Thyroid gland (tissue), 4 donors: ENCODE measurements at regions not wholly inside any gene's neighbourhood (a gene's known extent, or its start where the extent isn't known, plus 50 kb on each side); places are given as distances from the start of the nearest gene placed in this dataset.

Experiments used
- DNase-seq, 2 donors: peaks; one replicate each; pipeline ENCODE4 v3.0.0-alpha.2; 2019
- H3K27ac ChIP-seq, 3 donors: fragments of 200-600 bp; sonication (generic); 1 replicate in 2 of 3; 2 replicates in 1 of 3; pipeline ENCODE4 v1.5.1; 2016 to 2019; ENCODE audit warnings: mild to moderate bottlenecking in 1 of 3, moderate library complexity in 1 of 3
- H3K27me3 ChIP-seq: fragments of 200-600 bp; sonication (generic); one replicate; pipeline ENCODE4 v1.5.1; 2019
- H3K36me3 ChIP-seq, 2 donors: fragments of 200-600 bp; sonication (generic); one replicate each; pipeline ENCODE4 v1.5.1; 2016 to 2019
- H3K4me1 ChIP-seq, 2 donors: fragments of 200-600 bp; sonication (generic); one replicate each; pipeline ENCODE4 v1.5.1; 2017 to 2019
- H3K4me3 ChIP-seq, 3 donors: fragments of 200-600 bp; sonication (generic); replicated peaks in 1 of 3; 1 replicate in 2 of 3; 2 replicates in 1 of 3; pipeline ENCODE4 v1.5.1; 2016; ENCODE audit warnings: mild to moderate bottlenecking in 1 of 3
- H3K9me3 ChIP-seq: fragments of 200-600 bp; sonication (generic); one replicate; pipeline ENCODE4 v1.5.1; 2017
- POLR2A ChIP-seq, 2 donors: fragments of 450-650 bp; IDR thresholded peaks; one replicate each; pipeline ENCODE4 v1.6.1; 2017; ENCODE audit warnings: antibody characterized with exemption in 2 of 2, mild to moderate bottlenecking in 2 of 2, moderate library complexity in 1 of 2
- WGBS, 2 donors: methylation state at CpG; one replicate each; pipeline ENCODE4 v1.1.5; 2017; 5-methylcytosine and 5-hydroxymethylcytosine counted together
- intact Hi-C: fragments of 100-400 bp; cut with DNase I; formaldehyde crosslinking; loops from one replicate; pipeline ENCODE4 v1.15.1; 2023
- TF ChIP-seq, protein P1 (sequence below), 6 experiments: fragments of 200-600 bp in 3 of 6; fragments of 450-650 bp in 3 of 6; sonication (generic) in 3 of 6; IDR thresholded peaks; one replicate each; pipeline ENCODE4 v1.5.1; 2016 to 2019; ENCODE audit warnings: antibody characterized with exemption in 6 of 6, mild to moderate bottlenecking in 2 of 6, inconsistent platforms in 1 of 6, moderate library complexity in 1 of 6

DNA sequence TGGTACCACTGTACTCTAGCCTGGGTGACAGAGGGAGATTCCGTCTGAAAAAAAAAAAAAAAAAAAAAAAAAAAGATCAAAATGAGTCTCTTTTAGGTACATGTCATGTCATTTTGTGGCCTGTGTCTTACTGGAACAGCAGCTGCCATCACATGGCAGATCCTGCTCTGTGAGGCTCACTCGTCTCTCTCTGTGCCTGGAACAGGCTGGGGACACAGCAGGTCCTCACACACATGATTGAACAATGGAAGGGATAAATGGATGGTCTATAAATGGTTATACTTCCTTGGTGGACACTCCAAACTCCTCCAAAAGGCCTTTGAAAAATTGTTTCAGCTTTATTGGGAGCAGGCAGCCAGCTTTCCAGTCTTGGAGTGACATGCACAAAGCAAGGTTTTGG is 236.2 kb upstream of the COPS8 start:
- H3K27ac ChIP-seq = no peak overlapping the region
- H3K4me1 ChIP-seq = no peaks in the 10 kb centered on the region
- intact Hi-C loops = no loop called here
- 74 to 86% methylated on average over 2 of the region's 2 CpGs for WGBS, 2 donors
- no peaks in the 10 kb centered on the region for H3K36me3 ChIP-seq
- no peaks in the 10 kb centered on the region for H3K27me3 ChIP-seq
- no peaks in the 10 kb centered on the region for H3K9me3 ChIP-seq
- no peak overlapping the region for H3K4me3 ChIP-seq
- TF ChIP-seq POLR2A (IDR thresholded peaks at IDR 0.05) = no peak
- TF ChIP-seq, protein P1, sequence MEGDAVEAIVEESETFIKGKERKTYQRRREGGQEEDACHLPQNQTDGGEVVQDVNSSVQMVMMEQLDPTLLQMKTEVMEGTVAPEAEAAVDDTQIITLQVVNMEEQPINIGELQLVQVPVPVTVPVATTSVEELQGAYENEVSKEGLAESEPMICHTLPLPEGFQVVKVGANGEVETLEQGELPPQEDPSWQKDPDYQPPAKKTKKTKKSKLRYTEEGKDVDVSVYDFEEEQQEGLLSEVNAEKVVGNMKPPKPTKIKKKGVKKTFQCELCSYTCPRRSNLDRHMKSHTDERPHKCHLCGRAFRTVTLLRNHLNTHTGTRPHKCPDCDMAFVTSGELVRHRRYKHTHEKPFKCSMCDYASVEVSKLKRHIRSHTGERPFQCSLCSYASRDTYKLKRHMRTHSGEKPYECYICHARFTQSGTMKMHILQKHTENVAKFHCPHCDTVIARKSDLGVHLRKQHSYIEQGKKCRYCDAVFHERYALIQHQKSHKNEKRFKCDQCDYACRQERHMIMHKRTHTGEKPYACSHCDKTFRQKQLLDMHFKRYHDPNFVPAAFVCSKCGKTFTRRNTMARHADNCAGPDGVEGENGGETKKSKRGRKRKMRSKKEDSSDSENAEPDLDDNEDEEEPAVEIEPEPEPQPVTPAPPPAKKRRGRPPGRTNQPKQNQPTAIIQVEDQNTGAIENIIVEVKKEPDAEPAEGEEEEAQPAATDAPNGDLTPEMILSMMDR (IDR thresholded peaks at IDR 0.05) = no peak
- no peak for DNase-seq

DNA sequence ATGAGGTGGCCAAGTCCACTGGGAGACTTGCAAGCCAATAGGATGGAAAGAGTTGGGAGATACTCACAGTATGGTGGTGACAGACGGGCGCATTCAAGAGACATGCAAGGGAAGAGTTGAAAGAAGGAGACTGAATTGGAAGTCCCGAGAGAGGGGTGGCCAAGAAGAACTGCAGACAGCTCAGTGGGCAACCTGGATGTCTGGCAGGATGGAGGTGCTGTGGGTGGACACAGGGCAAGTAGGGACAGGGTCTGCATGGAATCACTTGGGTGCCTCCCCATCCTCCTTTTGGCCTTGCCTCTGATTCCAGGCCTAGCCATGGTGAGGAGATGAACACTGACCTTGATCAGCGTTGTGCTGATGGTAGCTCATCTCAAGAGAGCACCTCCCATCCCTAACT is 235.7 kb upstream of the COPS8 start:
- TF ChIP-seq POLR2A (IDR thresholded peaks at IDR 0.05) = no peak
- TF ChIP-seq, protein P1 (IDR thresholded peaks at IDR 0.05) = no peak
- intact Hi-C loops = no loop called here
- Histone ChIP-seq H3K4me3 (no peak overlapping the region), H3K4me1 (no peaks in the 10 kb centered on the region), H3K27ac (no peak overlapping the region), H3K9me3 (no peaks in the 10 kb centered on the region), H3K36me3 (no peaks in the 10 kb centered on the region), H3K27me3 (no peaks in the 10 kb centered on the region)
- DNase-seq = no peak
- WGBS, 2 donors = 94 to 99% methylated on average over 4 of the region's 4 CpGs

DNA sequence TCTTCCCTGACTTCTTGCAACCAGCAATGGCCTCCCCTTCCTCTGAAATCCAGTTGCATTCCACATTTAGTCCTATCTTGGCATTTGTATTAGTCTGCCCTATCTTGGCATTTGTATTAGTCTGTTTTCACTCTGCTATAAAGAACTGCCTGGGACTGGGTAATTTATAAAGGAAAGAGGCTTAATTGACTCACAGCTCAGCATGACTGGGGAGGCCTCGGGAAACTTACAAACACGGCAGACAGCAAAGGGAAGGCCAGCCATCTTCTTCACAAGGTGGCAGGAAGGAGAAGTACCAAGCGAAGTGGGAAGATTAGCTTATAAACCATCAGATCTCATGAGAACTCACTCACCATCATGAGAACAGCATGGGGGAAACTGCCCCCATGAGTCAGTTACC is 234.5 kb upstream of the COPS8 start:
- 94 to 98% methylated on average over 3 of the region's 3 CpGs for WGBS, 2 donors
- Histone ChIP-seq H3K27me3 (no peaks in the 10 kb centered on the region), H3K9me3 (no peaks in the 10 kb centered on the region), H3K4me1 (no peaks in the 10 kb centered on the region), H3K36me3 (no peaks in the 10 kb centered on the region), H3K27ac (no peak overlapping the region), H3K4me3 (no peak overlapping the region)
- TF ChIP-seq, protein P1 (IDR thresholded peaks at IDR 0.05) = no peak
- TF ChIP-seq POLR2A (IDR thresholded peaks at IDR 0.05) = no peak
- intact Hi-C loops = no loop called here
- DNase-seq = no peak

DNA sequence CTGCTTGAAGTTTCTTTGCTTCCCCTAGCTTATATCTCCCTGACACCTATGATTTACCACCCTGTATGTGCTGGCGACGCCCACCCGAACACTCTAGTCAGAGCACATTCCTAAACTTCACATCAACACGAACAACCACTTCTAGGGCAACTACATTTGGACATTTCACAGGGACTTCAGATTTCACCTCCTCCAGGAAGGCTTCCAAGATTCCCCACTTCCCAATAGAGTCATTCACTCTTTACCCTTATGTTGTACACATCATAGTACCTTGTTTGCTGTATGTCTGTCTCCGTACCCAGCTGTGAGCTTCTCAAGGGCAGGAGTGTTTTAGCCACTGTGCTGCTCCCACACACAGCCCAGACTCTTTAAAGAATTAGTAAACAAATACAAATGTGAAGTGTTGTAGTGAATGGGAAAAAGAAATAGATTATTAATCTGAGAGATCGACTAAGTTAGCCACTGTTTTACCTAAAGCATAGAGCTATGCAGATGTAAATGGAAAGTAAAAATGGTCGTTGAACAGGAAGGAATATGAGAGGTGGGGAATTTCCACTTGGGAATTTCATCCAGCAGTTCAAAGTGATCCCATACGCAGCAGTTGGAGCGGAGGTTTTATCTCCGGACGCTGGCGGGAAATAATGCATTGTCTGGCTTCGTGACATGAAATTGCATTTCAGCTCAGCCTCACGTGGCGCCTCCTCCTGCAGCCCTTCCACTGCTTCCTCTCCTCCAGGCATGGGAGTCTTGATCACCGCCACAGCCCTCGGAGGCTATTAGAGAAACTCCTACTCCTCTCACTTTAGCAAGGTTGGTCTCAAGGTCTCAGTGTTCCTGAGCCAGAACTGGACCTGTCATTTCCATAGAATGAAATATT is 233.4 kb upstream of the COPS8 start:
- peak overlapping the region in 1 of 3 donors; percentile 18 for H3K27ac ChIP-seq
- TF ChIP-seq, protein P1 (IDR thresholded peaks at IDR 0.05) = no peak
- TF ChIP-seq POLR2A (IDR thresholded peaks at IDR 0.05) = no peak
- DNase-seq = no peak
- no peaks in the 10 kb centered on the region for H3K9me3 ChIP-seq
- no peaks in the 10 kb centered on the region for H3K27me3 ChIP-seq
- H3K36me3 ChIP-seq = no peaks in the 10 kb centered on the region
- H3K4me1 ChIP-seq = no peaks in the 10 kb centered on the region
- H3K4me3 ChIP-seq = no peak overlapping the region
- WGBS, 2 donors = 76 to 81% methylated on average over 17 of the region's 17 CpGs
- intact Hi-C loops = no loop called here

DNA sequence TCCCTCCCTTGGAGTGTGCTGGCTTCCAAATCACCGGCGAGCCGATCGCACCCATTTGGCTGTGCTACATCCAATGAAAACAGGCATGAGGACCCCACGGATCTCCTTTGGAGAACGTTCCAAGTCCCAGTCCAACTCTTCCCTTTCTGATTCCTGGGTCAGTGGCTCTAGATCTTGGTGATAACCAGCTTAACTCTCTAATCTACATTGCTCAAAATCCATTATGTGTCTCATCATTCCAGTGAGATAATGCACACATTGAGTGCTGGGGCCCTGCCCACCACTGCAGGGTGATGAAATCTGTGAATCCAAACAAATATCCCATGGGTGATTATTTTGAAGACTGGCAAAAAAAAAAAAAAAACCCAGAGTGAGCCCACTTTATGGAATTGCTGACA is 232.7 kb upstream of the COPS8 start:
- no peaks in the 10 kb centered on the region for H3K4me1 ChIP-seq
- no peak overlapping the region for H3K4me3 ChIP-seq
- intact Hi-C loops = no loop called here
- DNase-seq = no peak
- no peaks in the 10 kb centered on the region for H3K27me3 ChIP-seq
- no peaks in the 10 kb centered on the region for H3K9me3 ChIP-seq
- 71 to 84% methylated on average over 6 of the region's 6 CpGs for WGBS, 2 donors
- peak overlapping the region in 1 of 3 donors; percentile 18 for H3K27ac ChIP-seq
- TF ChIP-seq, protein P1 (IDR thresholded peaks at IDR 0.05) = no peak
- no peak for TF ChIP-seq POLR2A (IDR thresholded peaks at IDR 0.05)
- H3K36me3 ChIP-seq = no peaks in the 10 kb centered on the region
